GM13976 (cell line): ENCODE measurements at regions not wholly inside any gene's neighbourhood (a gene's known extent, or its start where the extent isn't known, plus 50 kb on each side); places are given as distances from the start of the nearest gene placed in this dataset.

ENCODE experiments used
- DNase-seq: peaks from one replicate; pipeline ENCODE4 v3.0.0; 2012; ENCODE audit warnings: low spot score
- in situ Hi-C: fragments of 300-500 bp; cut with MboI; formaldehyde crosslinking; loops from one replicate; pipeline ENCODE4 v1.12.0; 2022; ENCODE audit warnings: low sequenced_read_pairs, mixed read lengths, inconsistent platforms; ENCODE audit not compliant: unreplicated experiment
- TF ChIP-seq, protein P1 (sequence below): IDR thresholded peaks from 2 replicates; pipeline ENCODE4 v1.5.1; 2012; ENCODE audit warnings: borderline replicate concordance, mild to moderate bottlenecking; ENCODE audit not compliant: insufficient read depth; ENCODE audit errors: extremely low read depth, missing control alignments, control extremely low read depth

DNA sequence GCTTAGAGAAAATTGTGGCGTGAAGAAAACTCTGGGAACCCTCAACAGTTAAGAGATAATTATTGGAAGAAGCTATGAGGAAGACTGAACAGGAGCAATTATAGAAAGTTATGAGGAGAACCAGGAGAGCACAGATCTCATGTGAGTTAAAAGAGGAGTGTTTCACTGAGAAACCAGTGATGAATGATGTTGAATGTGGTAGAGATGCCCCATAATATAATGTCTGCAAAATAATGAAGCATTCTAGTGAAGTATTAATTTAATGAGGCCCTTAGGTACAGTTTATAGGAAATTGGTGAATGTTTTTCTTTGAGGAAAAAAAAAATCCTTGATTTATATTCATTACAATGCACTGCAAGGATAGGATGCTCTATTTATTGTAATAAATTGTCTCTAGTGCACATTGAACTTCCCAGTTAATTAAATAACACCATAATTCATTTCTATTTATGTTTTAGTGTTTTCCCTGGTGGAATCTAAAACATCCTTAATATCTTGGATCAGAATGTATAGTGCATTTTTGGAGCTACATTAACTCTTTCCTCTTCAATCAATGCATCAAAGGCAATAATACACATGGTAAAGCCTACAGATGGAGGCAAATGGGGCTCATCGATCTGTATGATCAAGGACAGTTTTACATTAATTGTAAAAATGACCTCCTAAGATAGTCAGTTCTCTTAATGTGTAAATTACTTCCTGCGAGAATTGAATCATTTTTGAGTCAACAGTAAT lies 91.4 kb upstream of the EYS start:
- in situ Hi-C loops, result no loop called here
- TF ChIP-seq, protein P1, sequence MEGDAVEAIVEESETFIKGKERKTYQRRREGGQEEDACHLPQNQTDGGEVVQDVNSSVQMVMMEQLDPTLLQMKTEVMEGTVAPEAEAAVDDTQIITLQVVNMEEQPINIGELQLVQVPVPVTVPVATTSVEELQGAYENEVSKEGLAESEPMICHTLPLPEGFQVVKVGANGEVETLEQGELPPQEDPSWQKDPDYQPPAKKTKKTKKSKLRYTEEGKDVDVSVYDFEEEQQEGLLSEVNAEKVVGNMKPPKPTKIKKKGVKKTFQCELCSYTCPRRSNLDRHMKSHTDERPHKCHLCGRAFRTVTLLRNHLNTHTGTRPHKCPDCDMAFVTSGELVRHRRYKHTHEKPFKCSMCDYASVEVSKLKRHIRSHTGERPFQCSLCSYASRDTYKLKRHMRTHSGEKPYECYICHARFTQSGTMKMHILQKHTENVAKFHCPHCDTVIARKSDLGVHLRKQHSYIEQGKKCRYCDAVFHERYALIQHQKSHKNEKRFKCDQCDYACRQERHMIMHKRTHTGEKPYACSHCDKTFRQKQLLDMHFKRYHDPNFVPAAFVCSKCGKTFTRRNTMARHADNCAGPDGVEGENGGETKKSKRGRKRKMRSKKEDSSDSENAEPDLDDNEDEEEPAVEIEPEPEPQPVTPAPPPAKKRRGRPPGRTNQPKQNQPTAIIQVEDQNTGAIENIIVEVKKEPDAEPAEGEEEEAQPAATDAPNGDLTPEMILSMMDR, result no peak
- DNase-seq, result no peak

DNA sequence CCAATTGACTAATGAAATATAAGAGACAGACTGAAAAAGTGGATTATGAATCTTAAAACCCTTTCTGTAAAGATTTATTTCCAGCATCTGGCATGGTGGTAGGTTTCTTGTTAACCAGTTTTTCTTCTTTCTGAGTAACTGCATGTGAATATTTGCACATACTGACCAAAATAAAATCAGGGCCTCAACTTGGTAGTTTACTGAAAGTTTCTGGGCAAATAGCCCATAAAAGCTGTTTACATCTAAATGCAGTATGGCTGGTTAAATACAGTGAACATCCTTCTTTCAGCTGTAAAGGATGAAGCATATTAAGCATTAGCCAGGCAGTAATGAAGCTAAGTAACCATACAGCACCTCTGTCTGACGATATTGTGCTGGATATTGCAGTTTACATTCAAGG lies 83.6 kb upstream of the EYS start:
- no peak for DNase-seq
- in situ Hi-C loops, result no loop called here
- TF ChIP-seq, protein P1, result no peak

DNA sequence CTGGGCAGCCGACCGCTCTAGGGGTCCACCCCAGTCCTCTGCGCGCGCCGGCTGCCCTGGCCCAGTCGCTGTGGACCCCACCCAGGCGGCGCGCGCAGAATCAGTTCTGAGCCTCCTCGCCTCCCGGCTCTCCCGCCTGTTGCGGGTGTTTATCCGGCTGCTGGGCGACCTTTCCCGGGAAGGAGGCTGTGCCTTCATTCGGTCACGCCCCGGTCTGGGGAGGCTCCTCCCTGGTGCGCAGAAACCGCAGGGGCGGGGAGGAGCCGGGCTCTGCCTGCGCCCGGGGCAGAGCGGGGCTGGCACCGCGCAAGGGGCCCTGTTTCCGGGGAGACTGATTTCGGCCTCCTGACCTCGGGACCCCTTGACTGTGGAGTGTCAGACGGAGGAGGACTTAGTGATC lies 80.8 kb upstream of the EYS start:
- TF ChIP-seq, protein P1, result no peak
- DNase-seq, result no peak
- in situ Hi-C loops, result no loop called here

DNA sequence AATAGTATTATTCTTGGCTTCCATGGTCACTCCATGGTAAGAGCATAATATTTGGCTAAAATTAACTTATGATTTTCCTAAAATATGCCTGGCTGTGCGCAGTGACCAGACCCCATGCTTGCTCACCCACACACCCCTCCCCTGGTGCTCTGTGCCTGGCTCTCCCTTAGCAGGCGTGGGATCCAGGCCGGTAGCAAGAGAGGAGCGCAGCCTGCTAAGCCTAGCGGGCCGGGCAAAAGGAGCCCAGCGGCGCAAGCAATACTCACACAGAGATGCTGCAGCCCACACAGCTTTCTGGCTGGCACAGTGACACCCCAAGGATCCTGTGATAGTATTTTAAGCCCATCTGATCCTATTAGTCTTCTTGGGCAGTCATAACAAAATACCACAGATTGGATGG lies 79.8 kb upstream of the EYS start:
- TF ChIP-seq, protein P1, result no peak
- in situ Hi-C loops, result no loop called here
- no peak for DNase-seq

DNA sequence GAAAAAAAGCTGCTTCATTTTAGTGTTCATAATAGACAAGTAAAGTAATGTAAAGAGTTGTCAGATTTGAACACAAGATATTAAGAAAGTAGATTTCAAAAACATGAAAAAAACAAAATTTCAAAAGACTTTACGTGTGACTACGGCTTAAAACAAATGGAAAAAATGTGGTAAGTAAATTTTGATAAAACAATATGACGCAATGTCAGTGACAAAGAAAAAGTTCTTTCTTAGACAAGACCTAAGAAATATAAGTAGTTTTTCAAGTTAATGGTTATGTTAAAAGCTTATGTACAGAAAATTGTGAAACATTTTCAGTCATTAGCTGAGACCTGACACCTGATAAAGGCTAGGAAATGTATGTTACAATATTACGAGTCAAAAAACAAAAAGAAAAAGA lies 73.7 kb upstream of the EYS start:
- TF ChIP-seq, protein P1, result no peak
- in situ Hi-C loops, result no loop called here
- no peak for DNase-seq

DNA sequence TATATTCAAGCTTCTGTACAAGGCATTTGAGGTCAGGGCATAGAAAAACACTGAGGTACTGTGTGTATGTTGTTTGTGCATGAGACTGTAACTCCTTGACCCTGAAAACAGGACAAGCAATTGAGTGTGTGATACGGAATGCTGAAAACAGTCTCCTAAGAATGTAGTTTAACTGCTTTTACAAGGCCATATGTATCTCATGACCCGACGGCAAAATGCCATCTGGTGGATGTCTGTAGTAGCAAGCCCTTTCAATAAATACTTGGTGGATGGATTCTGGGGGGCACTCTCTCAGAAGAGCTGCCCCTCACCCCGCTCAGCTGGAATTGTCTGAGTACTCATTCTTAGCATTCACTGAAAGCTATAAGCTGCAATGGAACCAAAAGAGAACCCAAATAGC lies 69.3 kb upstream of the EYS start:
- no peak for DNase-seq
- in situ Hi-C loops, result no loop called here
- TF ChIP-seq, protein P1, result no peak

DNA sequence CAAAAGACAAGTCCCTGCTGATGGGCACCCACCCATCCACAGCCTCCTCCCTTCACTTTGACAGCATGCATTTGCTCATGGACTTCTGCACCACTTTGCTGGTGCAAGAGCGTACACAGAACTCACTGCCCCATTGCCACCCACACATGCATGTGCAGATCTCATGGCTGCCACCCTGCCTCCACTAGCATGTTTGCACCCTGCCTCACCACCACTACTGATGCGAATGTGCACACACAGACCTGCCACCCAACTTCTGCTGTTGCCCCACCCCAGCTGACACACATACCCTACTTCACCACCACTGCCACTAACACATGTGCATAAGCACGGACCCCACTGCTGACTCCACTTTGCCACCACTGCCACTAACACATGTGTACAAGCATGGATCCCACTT lies 64.9 kb upstream of the EYS start:
- DNase-seq, result no peak
- TF ChIP-seq, protein P1, result no peak
- in situ Hi-C loops, result no loop called here
